ENCODE measurements at regions not wholly inside any gene's neighbourhood (a gene's known extent, or its start where the extent isn't known, plus 50 kb on each side); places are given as distances from the start of the nearest gene placed in this dataset.
A peak's percentile ranks its signal among the peaks of the same experiment; 100 is the strongest.

DNA sequence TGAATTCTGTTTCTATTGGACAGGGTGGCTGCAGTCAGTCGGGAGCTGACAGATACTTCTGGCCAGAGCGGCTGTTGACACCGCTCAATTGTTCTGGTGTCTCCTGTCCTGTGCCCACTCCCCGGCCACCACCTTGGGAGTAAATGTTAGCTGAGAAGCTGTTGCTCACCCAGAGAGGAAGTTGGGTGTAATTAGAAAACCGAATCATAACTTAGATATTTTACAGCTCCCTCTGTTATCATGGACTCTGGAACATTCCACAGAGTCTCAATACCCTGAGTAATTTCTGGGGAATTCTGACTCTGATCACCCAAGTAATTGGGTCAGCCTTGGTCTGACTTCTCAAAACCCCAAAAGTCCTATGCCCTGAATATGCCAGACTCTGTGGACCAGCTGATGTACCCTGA lies 58.3 kb upstream of the RFLNA start:
- H3K4me1 Mint-ChIP-seq (ENCODE audit: insufficient read depth, unreplicated experiment), result peaks cover 20% of the 10 kb centered on the region
- POLR2A ChIA-PET, result interaction anchor here (0.6 kb wide), 1 partner anchor 87 kb away, joined by 3 read pairs; no protein-coding TSS in a partner anchor
- intact Hi-C loops (cut with micrococcal nuclease), result no loop called here

DNA sequence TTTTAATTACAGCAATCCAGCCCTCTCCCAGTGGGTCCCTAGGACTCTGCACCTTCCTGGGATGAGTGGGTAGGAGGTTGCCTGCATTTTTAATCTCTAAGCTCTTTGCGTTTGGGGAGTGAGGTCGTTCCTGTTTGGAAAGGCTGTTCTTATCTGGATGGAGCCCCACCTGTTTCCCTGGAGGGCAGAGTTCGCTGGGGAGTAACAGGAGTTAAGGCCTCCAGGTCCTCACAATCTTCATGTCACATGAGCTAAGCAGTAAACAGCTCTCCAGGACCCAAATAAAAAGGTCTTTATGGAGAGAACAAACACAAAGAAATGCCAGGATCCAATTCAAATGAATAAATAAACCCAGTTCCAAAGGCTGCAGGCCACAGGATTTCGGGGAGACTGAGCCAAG lies 56.0 kb upstream of the RFLNA start:
- ChIA-PET POLR2A (no interaction called here), CTCF (interaction anchor here (0.9 kb wide), 1 partner anchor 206 kb away, joined by 6 read pairs; no protein-coding TSS in a partner anchor)
- no peak overlapping the region for H3K27ac Mint-ChIP-seq (ENCODE audit: low read depth, unreplicated experiment)
- H3K36me3 Mint-ChIP-seq (ENCODE audit: insufficient read depth, unreplicated experiment), result peaks cover 6% of the 10 kb centered on the region
- TF ChIP-seq, protein P1, sequence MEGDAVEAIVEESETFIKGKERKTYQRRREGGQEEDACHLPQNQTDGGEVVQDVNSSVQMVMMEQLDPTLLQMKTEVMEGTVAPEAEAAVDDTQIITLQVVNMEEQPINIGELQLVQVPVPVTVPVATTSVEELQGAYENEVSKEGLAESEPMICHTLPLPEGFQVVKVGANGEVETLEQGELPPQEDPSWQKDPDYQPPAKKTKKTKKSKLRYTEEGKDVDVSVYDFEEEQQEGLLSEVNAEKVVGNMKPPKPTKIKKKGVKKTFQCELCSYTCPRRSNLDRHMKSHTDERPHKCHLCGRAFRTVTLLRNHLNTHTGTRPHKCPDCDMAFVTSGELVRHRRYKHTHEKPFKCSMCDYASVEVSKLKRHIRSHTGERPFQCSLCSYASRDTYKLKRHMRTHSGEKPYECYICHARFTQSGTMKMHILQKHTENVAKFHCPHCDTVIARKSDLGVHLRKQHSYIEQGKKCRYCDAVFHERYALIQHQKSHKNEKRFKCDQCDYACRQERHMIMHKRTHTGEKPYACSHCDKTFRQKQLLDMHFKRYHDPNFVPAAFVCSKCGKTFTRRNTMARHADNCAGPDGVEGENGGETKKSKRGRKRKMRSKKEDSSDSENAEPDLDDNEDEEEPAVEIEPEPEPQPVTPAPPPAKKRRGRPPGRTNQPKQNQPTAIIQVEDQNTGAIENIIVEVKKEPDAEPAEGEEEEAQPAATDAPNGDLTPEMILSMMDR (IDR thresholded peaks at IDR 0.05; ENCODE audit: unreplicated experiment), result no peak
- peaks cover 13% of the 10 kb centered on the region for H3K4me1 Mint-ChIP-seq (ENCODE audit: insufficient read depth, unreplicated experiment)
- no TSS peak for BruUV-seq (replicated peaks)
- no peak for DNase-seq (ENCODE audit: unreplicated experiment)
- H3K9me3 Mint-ChIP-seq (ENCODE audit: unreplicated experiment), result peaks cover 18% of the 10 kb centered on the region
- intact Hi-C loops (cut with micrococcal nuclease), result no loop called here
- no peak overlapping the region for H3K4me3 Mint-ChIP-seq (ENCODE audit: unreplicated experiment)
- H3K27me3 Mint-ChIP-seq (ENCODE audit: insufficient read depth, unreplicated experiment), result peaks cover 9% of the 10 kb centered on the region

More for the DNA sequence above, 58.3 kb upstream of the RFLNA start:
- H3K36me3 Mint-ChIP-seq (ENCODE audit: insufficient read depth, unreplicated experiment), result peaks cover 6% of the 10 kb centered on the region
- CTCF ChIA-PET, result interaction anchor here (0.6 kb wide), 1 partner anchor 436 kb away, joined by 3 read pairs; no protein-coding TSS in a partner anchor
- H3K27me3 Mint-ChIP-seq (ENCODE audit: insufficient read depth, unreplicated experiment), result no peaks in the 10 kb centered on the region
- TF ChIP-seq, protein P1 (IDR thresholded peaks at IDR 0.05; ENCODE audit: unreplicated experiment), result no peak
- BruUV-seq (replicated peaks), result no TSS peak
- no peak overlapping the region for H3K4me3 Mint-ChIP-seq (ENCODE audit: unreplicated experiment)
- H3K9me3 Mint-ChIP-seq (ENCODE audit: unreplicated experiment), result peaks cover 18% of the 10 kb centered on the region
- DNase-seq (ENCODE audit: unreplicated experiment), result no peak
- H3K27ac Mint-ChIP-seq (ENCODE audit: low read depth, unreplicated experiment), result no peak overlapping the region

DNA sequence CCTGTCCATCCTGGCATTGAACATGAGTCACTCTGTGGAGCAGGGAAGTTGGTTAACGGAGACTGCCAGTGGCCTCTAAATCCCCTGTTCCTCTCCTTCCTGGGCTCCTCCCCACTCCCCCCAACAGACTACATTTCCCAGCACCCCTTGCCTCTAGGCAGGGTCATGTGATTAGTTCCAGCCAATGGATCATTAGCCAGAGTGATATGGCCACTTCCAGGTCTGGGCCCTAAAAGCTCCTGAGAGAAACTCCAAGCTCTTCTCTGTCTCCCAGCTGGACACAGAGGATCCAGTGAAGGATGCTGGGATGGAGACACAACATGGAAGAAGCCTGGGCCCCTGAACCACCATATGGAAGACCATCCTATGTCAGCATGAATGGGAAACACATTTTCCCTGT lies 54.4 kb upstream of the RFLNA start:
- Mint-ChIP-seq H3K4me1 (ENCODE audit: insufficient read depth, unreplicated experiment) (no peaks in the 10 kb centered on the region), H3K36me3 (ENCODE audit: insufficient read depth, unreplicated experiment) (no peaks in the 10 kb centered on the region), H3K27ac (ENCODE audit: low read depth, unreplicated experiment) (no peak overlapping the region), H3K27me3 (ENCODE audit: insufficient read depth, unreplicated experiment) (peaks cover 11% of the 10 kb centered on the region), H3K4me3 (ENCODE audit: unreplicated experiment) (no peak overlapping the region), H3K9me3 (ENCODE audit: unreplicated experiment) (peaks cover 9% of the 10 kb centered on the region)
- POLR2A ChIA-PET, result no interaction called here
- DNase-seq (ENCODE audit: unreplicated experiment), result peak; percentile 1
- CTCF ChIA-PET, result interaction anchor here (0.6 kb wide), 1 partner anchor 208 kb away, joined by 4 read pairs; no protein-coding TSS in a partner anchor
- no TSS peak for BruUV-seq (replicated peaks)
- intact Hi-C loops (cut with micrococcal nuclease), result no loop called here
- TF ChIP-seq, protein P1 (IDR thresholded peaks at IDR 0.05; ENCODE audit: unreplicated experiment), result no peak

DNA sequence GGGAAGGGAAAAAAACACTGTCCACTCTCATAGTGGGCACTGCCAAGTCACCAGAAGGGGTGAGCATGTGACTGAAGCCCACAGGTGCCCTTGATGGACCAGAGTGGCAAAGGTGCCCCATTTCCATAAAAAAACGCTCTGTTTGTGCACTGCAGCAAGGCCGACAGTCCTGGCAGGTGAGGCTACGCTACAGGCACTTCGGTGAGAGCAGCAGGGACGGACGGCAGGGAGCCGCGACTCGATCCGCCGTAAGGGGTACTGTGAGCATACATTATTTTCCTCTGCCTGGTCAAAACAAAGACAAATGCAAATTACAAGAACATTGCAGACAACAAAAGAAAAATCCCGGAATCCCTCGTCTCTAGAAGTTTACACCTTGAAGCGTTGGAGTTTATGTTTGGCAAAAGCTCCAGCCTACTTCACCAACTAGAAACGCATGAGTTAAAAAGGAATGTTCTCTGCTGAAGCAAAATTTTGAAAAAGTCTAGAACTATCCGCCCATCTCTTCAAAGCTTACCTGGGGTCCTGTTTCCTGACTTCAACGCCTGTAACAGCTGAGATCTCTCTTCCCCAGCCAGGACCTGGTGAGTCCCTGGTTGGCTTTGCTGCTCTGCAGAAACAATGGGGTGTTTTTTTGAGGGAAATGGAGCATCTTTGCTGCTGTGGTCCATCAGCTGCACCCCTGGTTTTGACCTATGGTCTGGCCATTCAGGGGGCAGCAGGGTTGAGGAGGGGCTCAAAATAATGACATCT lies 52.9 kb upstream of the RFLNA start:
- no TSS peak for BruUV-seq (replicated peaks)

More for the DNA sequence above, 52.9 kb upstream of the RFLNA start:
- Mint-ChIP-seq H3K36me3 (ENCODE audit: insufficient read depth, unreplicated experiment) (no peaks in the 10 kb centered on the region), H3K4me3 (ENCODE audit: unreplicated experiment) (no peak overlapping the region), H3K27ac (ENCODE audit: low read depth, unreplicated experiment) (no peak overlapping the region), H3K4me1 (ENCODE audit: insufficient read depth, unreplicated experiment) (no peaks in the 10 kb centered on the region), H3K9me3 (ENCODE audit: unreplicated experiment) (peaks cover 9% of the 10 kb centered on the region), H3K27me3 (ENCODE audit: insufficient read depth, unreplicated experiment) (peaks cover 16% of the 10 kb centered on the region)
- POLR2A ChIA-PET, result no interaction called here
- CTCF ChIA-PET, result interaction anchor here (0.6 kb wide), 1 partner anchor 195 kb away, joined by 3 read pairs; no protein-coding TSS in a partner anchor
- DNase-seq (ENCODE audit: unreplicated experiment), result no peak
- TF ChIP-seq, protein P1 (IDR thresholded peaks at IDR 0.05; ENCODE audit: unreplicated experiment), result no peak
- intact Hi-C loops (cut with micrococcal nuclease), result no loop called here

Data from MCF 10A (cell line).